CD4-positive, alpha-beta memory T cell (primary cell): ENCODE measurements at regions not wholly inside any gene's neighbourhood (a gene's known extent, or its start where the extent isn't known, plus 50 kb on each side); places are given as distances from the start of the nearest gene placed in this dataset.

Experiments
- CTCF ChIA-PET: fragments of 350-600 bp; sonication (Branson Sonifier 250); formaldehyde crosslinking; loops from one replicate; lab custom pipeline; 2021; ENCODE audit warnings: inconsistent platforms; ENCODE audit not compliant: partially characterized antibody; lab: Charles Lee
- POLR2A ChIA-PET: fragments of 350-600 bp; sonication (Branson Sonifier 250); formaldehyde crosslinking; loops from one replicate; lab custom pipeline; 2021; ENCODE audit not compliant: partially characterized antibody; lab: Charles Lee
- DNase-seq, 5 donors: peaks; one replicate each; pipeline versions ENCODE4 v3.0.0 to v3.0.0-alpha.2; 2020 to 2022; ENCODE audit warnings: mixed read lengths in 1 of 5
- H3K27ac ChIP-seq: one replicate; pipeline ENCODE4 v1.7.0; 2013; ENCODE audit warnings: low read depth, low read length
- H3K27me3 ChIP-seq: 2 replicates; pipeline ENCODE4 v1.7.0; 2013; ENCODE audit warnings: mild to moderate bottlenecking, low read length, moderate library complexity; ENCODE audit not compliant: insufficient read depth
- H3K36me3 ChIP-seq: 2 replicates; pipeline ENCODE4 v1.7.0; 2013; ENCODE audit warnings: mild to moderate bottlenecking, low read length, moderate library complexity; ENCODE audit not compliant: insufficient read depth
- H3K4me1 ChIP-seq: 2 replicates; pipeline ENCODE4 v1.7.0; 2013; ENCODE audit warnings: mild to moderate bottlenecking, low read length, moderate library complexity; ENCODE audit not compliant: insufficient read depth
- H3K4me3 ChIP-seq, 2 donors: one replicate each; pipeline ENCODE4 v1.7.0; 2013; ENCODE audit warnings: low read length in 2 of 2, mild to moderate bottlenecking in 1 of 2
- H3K9me3 ChIP-seq, 2 donors: one replicate each; pipeline ENCODE4 v1.7.0; 2013; ENCODE audit warnings: low read length in 2 of 2, control low read depth in 1 of 2; ENCODE audit not compliant: control insufficient read depth in 1 of 2
- H3K27ac Mint-ChIP-seq, 7 donors: one replicate each; pipeline ENCODE4 v1.8.0; 2020 to 2021; ENCODE audit warnings: mixed read lengths in 7 of 7, mild to moderate bottlenecking in 6 of 7, inconsistent platforms in 3 of 7, moderate library complexity in 3 of 7
- H3K27me3 Mint-ChIP-seq, 2 donors: one replicate each; pipeline ENCODE4 v1.8.0; 2020 to 2021; ENCODE audit warnings: mixed read lengths in 2 of 2
- H3K36me3 Mint-ChIP-seq, 2 donors: one replicate each; pipeline ENCODE4 v1.8.0; 2020 to 2021; ENCODE audit warnings: mixed read lengths in 2 of 2, inconsistent platforms in 1 of 2, mild to moderate bottlenecking in 1 of 2
- H3K4me1 Mint-ChIP-seq, 4 donors: one replicate each; pipeline ENCODE4 v1.8.0; 2020 to 2021; ENCODE audit warnings: mixed read lengths in 4 of 4, mild to moderate bottlenecking in 1 of 4
- H3K4me3 Mint-ChIP-seq, 8 donors: one replicate each; pipeline ENCODE4 v1.8.0; 2020 to 2021; ENCODE audit warnings: mixed read lengths in 8 of 8, mild to moderate bottlenecking in 7 of 8, moderate library complexity in 6 of 8, inconsistent platforms in 3 of 8
- H3K9me3 Mint-ChIP-seq, 8 donors: one replicate each; pipeline ENCODE4 v1.8.0; 2020 to 2021; ENCODE audit warnings: mixed read lengths in 8 of 8, mild to moderate bottlenecking in 5 of 8, inconsistent platforms in 3 of 8, moderate library complexity in 1 of 8
- intact Hi-C: fragments of 100-400 bp; cut with micrococcal nuclease; formaldehyde crosslinking; loops from one replicate; pipeline ENCODE4 v1.15.1; 2023

DNA sequence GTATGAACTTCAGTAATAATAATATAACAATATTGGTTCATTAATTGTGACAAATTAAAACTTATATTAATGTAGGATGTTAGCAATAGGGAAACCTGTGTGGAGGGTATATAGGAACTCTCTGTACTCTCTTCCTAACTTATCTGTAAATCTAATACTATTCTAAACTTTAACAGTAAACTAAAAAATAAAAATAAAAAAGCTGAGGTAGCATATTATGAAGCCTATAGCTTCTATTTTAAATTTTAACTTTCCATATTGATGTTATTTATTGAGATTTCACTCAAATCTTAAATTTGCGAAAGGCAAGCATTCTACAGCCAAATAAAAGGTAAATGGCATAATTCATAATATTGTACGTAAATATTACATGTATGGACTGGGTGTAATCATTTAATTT, 326.4 kb downstream of the MEI4 start:
- intact Hi-C loops, result no loop called here
- ChIA-PET POLR2A (no interaction called here), CTCF (no interaction called here)
- peaks cover 0 to 10% (median 6%) of the 10 kb centered on the region in 8 donors for H3K9me3 Mint-ChIP-seq
- H3K4me3 ChIP-seq, result no peak overlapping the region
- H3K27me3 Mint-ChIP-seq, result no peaks in the 10 kb centered on the region
- no peak for DNase-seq
- no peaks in the 10 kb centered on the region for H3K27me3 ChIP-seq
- H3K4me1 ChIP-seq, result no peaks in the 10 kb centered on the region
- peaks cover 0 to 4% of the 10 kb centered on the region in 2 donors for H3K9me3 ChIP-seq
- H3K4me3 Mint-ChIP-seq, result no peak overlapping the region
- H3K27ac ChIP-seq, result no peak overlapping the region
- H3K4me1 Mint-ChIP-seq, result no peaks in the 10 kb centered on the region
- H3K36me3 Mint-ChIP-seq, result no peaks in the 10 kb centered on the region
- H3K36me3 ChIP-seq, result no peaks in the 10 kb centered on the region
- no peak overlapping the region for H3K27ac Mint-ChIP-seq

DNA sequence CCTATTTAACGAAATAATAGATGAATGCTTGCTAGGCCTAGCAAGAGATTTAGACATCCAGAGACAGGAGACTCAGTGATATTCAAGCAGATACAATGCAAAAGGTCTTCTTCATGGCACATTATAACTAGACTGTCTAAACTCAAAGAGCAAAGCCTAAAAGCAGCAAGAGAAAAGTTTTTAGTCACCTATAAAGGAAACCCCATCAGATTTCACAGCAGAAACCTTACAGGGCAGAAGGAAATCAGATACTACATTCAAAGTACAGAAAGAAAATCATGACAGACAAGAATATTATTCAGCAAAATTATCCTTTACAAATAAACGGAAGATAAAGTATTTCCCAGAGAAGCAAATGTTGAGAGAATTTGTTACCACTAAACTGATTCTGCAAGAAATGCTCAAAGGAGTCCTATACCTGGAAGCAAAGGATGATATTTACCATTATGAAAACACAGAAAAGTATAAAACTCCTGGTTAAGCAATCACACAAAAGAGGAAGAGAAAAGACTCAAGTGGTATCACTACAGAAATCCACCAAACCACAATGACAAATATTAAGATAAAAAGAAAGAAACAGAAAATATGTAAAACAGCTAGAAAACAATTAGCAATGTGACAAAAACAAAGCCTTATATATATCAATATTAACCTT, 333.7 kb downstream of the MEI4 start:
- no peaks in the 10 kb centered on the region for H3K27me3 Mint-ChIP-seq
- CTCF ChIA-PET, result no interaction called here

DNA sequence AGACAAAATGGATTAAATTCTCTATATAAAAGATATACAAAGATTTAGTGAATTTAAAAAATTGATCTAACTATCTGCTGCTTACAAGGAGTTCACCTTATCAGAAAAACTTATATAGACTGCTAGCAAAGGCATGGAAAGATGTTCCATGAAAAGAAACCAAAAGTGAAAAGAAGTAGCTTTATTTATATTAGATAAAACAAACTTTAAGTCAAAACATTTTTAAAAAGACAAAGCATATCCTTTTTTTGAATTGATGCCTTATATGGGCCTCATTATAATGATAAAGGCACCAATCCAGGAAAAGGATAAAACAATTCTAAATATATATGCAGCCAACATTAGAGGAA, 334.2 kb downstream of the MEI4 start:
- Histone ChIP-seq H3K9me3 (no peaks in the 10 kb centered on the region), H3K36me3 (no peaks in the 10 kb centered on the region), H3K4me3 (no peak overlapping the region), H3K4me1 (no peaks in the 10 kb centered on the region), H3K27ac (no peak overlapping the region), H3K27me3 (no peaks in the 10 kb centered on the region)
- intact Hi-C loops, result no loop called here
- no peaks in the 10 kb centered on the region for H3K4me1 Mint-ChIP-seq
- DNase-seq, result no peak
- CTCF ChIA-PET, result no interaction called here
- no peak overlapping the region for H3K4me3 Mint-ChIP-seq
- POLR2A ChIA-PET, result no interaction called here
- H3K36me3 Mint-ChIP-seq, result no peaks in the 10 kb centered on the region
- H3K27me3 Mint-ChIP-seq, result no peaks in the 10 kb centered on the region
- no peak overlapping the region for H3K27ac Mint-ChIP-seq
- H3K9me3 Mint-ChIP-seq, result peaks cover 0 to 19% (median 10%) of the 10 kb centered on the region in 8 donors

More for the DNA sequence above, 333.7 kb downstream of the MEI4 start:
- Mint-ChIP-seq H3K36me3 (no peaks in the 10 kb centered on the region), H3K4me1 (no peaks in the 10 kb centered on the region), H3K4me3 (no peak overlapping the region), H3K27ac (no peak overlapping the region), H3K9me3 (peaks cover 0 to 17% (median 11%) of the 10 kb centered on the region in 8 donors)
- Histone ChIP-seq H3K27me3 (no peaks in the 10 kb centered on the region), H3K36me3 (no peaks in the 10 kb centered on the region), H3K9me3 (no peaks in the 10 kb centered on the region), H3K4me3 (no peak overlapping the region), H3K27ac (no peak overlapping the region), H3K4me1 (no peaks in the 10 kb centered on the region)
- DNase-seq, result no peak
- POLR2A ChIA-PET, result no interaction called here
- intact Hi-C loops, result no loop called here

DNA sequence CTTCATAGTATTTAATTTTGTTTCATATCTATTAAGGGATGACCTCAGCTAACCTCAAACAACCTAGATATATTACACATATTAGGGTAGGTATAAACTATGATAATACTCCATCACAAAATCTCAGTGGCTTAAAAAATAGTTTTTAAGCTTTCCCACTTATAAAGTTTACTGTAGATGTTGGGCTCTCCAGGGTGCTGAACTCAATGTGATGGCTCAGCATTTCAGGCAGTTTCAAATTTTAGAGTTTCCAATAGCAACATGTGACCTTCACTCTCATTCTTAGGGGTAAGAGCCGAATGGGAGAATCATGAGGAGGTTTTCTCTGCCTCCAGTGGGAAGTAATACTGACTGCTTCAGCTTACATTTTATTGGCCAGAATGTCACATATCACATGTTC, 357.3 kb downstream of the MEI4 start:
- Histone ChIP-seq H3K4me3 (no peak overlapping the region), H3K27ac (no peak overlapping the region), H3K4me1 (no peaks in the 10 kb centered on the region), H3K36me3 (no peaks in the 10 kb centered on the region), H3K27me3 (no peaks in the 10 kb centered on the region), H3K9me3 (no peaks in the 10 kb centered on the region)
- POLR2A ChIA-PET, result no interaction called here
- CTCF ChIA-PET, result no interaction called here
- Mint-ChIP-seq H3K4me3 (no peak overlapping the region), H3K4me1 (no peaks in the 10 kb centered on the region), H3K36me3 (no peaks in the 10 kb centered on the region), H3K27me3 (no peaks in the 10 kb centered on the region), H3K27ac (no peak overlapping the region), H3K9me3 (peaks cover 0 to 5% (median 0%) of the 10 kb centered on the region in 8 donors)
- DNase-seq, result no peak
- intact Hi-C loops, result no loop called here

DNA sequence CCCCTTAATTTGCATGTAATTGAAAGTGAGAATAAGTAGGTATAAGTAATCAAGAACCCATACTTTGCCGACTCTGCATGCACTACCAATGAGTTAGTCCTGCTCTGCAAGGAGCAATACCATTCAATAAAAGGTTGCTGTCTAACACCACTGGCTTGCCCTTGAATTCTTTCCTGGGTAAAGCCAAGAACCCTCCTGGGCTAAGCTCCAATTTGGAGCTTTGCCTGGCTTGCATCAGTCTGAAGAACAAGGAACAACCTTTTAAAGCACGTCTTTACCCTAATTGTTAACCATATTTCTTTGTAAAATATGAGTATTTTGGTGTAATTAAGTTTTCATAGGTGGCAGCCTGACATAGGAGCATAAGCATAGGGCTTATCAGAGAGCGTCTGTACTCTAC, 367.7 kb downstream of the MEI4 start:
- Histone ChIP-seq H3K9me3 (no peaks in the 10 kb centered on the region), H3K36me3 (no peaks in the 10 kb centered on the region), H3K4me3 (no peak overlapping the region), H3K27ac (no peak overlapping the region), H3K27me3 (no peaks in the 10 kb centered on the region), H3K4me1 (no peaks in the 10 kb centered on the region)
- H3K4me3 Mint-ChIP-seq, result no peak overlapping the region
- ChIA-PET POLR2A (no interaction called here), CTCF (no interaction called here)
- no peaks in the 10 kb centered on the region for H3K4me1 Mint-ChIP-seq
- no peaks in the 10 kb centered on the region for H3K36me3 Mint-ChIP-seq
- no peak for DNase-seq
- no peak overlapping the region for H3K27ac Mint-ChIP-seq
- H3K27me3 Mint-ChIP-seq, result no peaks in the 10 kb centered on the region
- peaks cover 0 to 9% (median 3%) of the 10 kb centered on the region in 8 donors for H3K9me3 Mint-ChIP-seq
- intact Hi-C loops, result no loop called here

DNA sequence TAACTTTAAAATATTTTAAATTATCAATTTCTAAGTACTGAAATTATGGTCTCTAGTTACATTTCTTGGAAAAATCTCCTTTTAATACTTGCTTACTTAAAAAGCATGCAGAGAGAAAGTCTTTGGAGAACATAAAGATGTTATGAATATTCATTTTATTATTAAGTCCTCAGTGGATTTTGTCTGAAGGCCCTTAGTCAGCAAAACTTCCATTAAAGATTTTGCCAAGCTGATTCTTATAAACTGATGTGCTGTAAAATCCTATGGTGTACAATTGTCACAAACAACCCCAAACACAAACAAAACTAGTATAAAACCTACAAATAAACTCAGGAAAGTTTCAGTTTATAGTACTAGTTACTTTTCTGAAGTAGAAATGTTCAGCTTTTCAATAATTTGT, 372.7 kb downstream of the MEI4 start:
- Histone ChIP-seq H3K4me3 (no peak overlapping the region), H3K4me1 (no peaks in the 10 kb centered on the region), H3K27me3 (no peaks in the 10 kb centered on the region), H3K27ac (no peak overlapping the region), H3K9me3 (no peaks in the 10 kb centered on the region), H3K36me3 (no peaks in the 10 kb centered on the region)
- H3K4me3 Mint-ChIP-seq, result no peak overlapping the region
- intact Hi-C loops, result no loop called here
- H3K27me3 Mint-ChIP-seq, result no peaks in the 10 kb centered on the region
- peaks cover 0 to 4% (median under 1%) of the 10 kb centered on the region in 8 donors for H3K9me3 Mint-ChIP-seq
- ChIA-PET POLR2A (no interaction called here), CTCF (no interaction called here)
- DNase-seq, result no peak
- no peaks in the 10 kb centered on the region for H3K4me1 Mint-ChIP-seq
- H3K36me3 Mint-ChIP-seq, result no peaks in the 10 kb centered on the region
- no peak overlapping the region for H3K27ac Mint-ChIP-seq

DNA sequence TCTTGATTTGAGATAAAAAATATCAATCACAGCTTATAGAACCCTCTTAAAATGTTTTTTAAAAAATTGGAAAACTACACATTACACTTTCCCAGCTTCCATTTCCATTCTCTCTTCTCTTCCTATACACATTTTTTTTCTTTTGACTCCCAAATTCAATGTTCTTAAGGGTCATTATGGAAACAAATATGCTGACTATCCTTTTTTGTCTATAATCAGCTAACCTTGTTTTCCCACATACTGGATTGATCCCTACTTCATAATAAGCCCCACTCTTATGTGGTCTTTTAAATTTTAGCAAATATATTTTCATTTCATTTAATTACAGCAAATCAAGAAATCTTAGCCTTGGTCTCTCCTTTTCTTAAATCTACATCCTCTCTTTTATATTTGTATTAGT, 378.4 kb downstream of the MEI4 start:
- H3K9me3 Mint-ChIP-seq, result peaks cover 0 to 5% (median 3%) of the 10 kb centered on the region in 8 donors
- ChIA-PET CTCF (no interaction called here), POLR2A (no interaction called here)
- H3K4me1 Mint-ChIP-seq, result no peaks in the 10 kb centered on the region
- no peaks in the 10 kb centered on the region for H3K4me1 ChIP-seq
- no peaks in the 10 kb centered on the region for H3K36me3 Mint-ChIP-seq
- intact Hi-C loops, result no loop called here
- no peak overlapping the region for H3K27ac Mint-ChIP-seq
- H3K36me3 ChIP-seq, result no peaks in the 10 kb centered on the region
- no peak overlapping the region for H3K27ac ChIP-seq
- H3K9me3 ChIP-seq, result no peaks in the 10 kb centered on the region
- no peak overlapping the region for H3K4me3 Mint-ChIP-seq
- H3K27me3 Mint-ChIP-seq, result no peaks in the 10 kb centered on the region
- DNase-seq, result no peak
- H3K27me3 ChIP-seq, result no peaks in the 10 kb centered on the region
- no peak overlapping the region for H3K4me3 ChIP-seq

DNA sequence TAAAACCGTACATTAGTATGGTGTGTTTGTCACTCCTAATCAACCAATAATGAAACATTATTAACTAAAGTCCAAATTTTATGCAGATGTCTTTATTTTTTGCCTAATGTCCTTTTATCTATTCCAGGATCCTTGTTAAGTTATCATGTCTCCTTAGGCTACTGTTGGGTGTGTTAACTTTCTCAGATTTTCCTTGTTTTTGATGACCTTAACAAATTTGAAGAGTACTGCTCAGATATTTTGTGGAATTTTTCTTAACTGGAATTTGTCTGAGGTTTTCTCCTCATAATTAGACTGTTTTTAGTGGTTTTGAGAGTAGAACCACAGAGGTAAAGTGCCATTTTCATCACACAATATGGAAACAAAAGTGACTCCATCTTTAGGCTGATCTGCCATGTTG, 406.3 kb downstream of the MEI4 start:
- Mint-ChIP-seq H3K27ac (no peak overlapping the region), H3K36me3 (no peaks in the 10 kb centered on the region), H3K4me3 (no peak overlapping the region), H3K9me3 (peaks cover 0 to 7% (median 2%) of the 10 kb centered on the region in 8 donors), H3K4me1 (no peaks in the 10 kb centered on the region), H3K27me3 (no peaks in the 10 kb centered on the region)
- H3K4me1 ChIP-seq, result no peaks in the 10 kb centered on the region
- no peaks in the 10 kb centered on the region for H3K36me3 ChIP-seq
- no peak overlapping the region for H3K4me3 ChIP-seq
- no peak for DNase-seq
- H3K27me3 ChIP-seq, result no peaks in the 10 kb centered on the region
- CTCF ChIA-PET, result no interaction called here
- POLR2A ChIA-PET, result no interaction called here
- H3K9me3 ChIP-seq, result no peaks in the 10 kb centered on the region
- no peak overlapping the region for H3K27ac ChIP-seq
- intact Hi-C loops, result no loop called here
